H1 (cell line): ENCODE measurements at regions not wholly inside any gene's neighbourhood (a gene's known extent, or its start where the extent isn't known, plus 50 kb on each side); places are given as distances from the start of the nearest gene placed in this dataset.

Experiments
- CTCF ChIA-PET: fragments of 300-600 bp; sonication (Branson Sonifier 250); formaldehyde crosslinking; loops from one replicate; lab custom pipeline; 2021; ENCODE audit not compliant: partially characterized antibody; lab: Charles Lee
- POLR2A ChIA-PET: fragments of 300-600 bp; sonication (Branson Sonifier 250); formaldehyde crosslinking; loops from one replicate; lab custom pipeline; 2021; ENCODE audit warnings: inconsistent platforms; ENCODE audit not compliant: partially characterized antibody; lab: Charles Lee
- DNase-seq, 2 experiments: peaks; one replicate each; pipeline versions ENCODE4 v3.0.0 to v3.0.0-alpha.2; 2010 to 2022; ENCODE audit warnings: low spot score in 2 of 2, low read depth in 1 of 2, mixed read lengths in 1 of 2
- FAIRE-seq: peaks from 2 replicates; lab custom pipeline; 2011; peaks lifted over from hg19 to GRCh38; lab: Jason Lieb, UNC
- H2AFZ ChIP-seq: 2 replicates; pipeline ENCODE4 v1.8.1; 2012; ENCODE audit warnings: low read length, inconsistent platforms
- H2AK5ac ChIP-seq: 2 replicates; pipeline ENCODE4 v1.6.1; 2013; ENCODE audit warnings: low read depth, low read length
- H2BK120ac ChIP-seq: replicated peaks from 2 replicates; pipeline ENCODE3; 2013; ENCODE audit warnings: low read depth, low read length, inconsistent platforms
- H2BK12ac ChIP-seq: 2 replicates; pipeline ENCODE4 v1.6.1; 2013; ENCODE audit warnings: low read depth, low read length
- H2BK15ac ChIP-seq: 2 replicates; pipeline ENCODE4 v1.6.1; 2013; ENCODE audit warnings: low read length
- H2BK20ac ChIP-seq: 2 replicates; pipeline ENCODE4 v1.6.1; 2013; ENCODE audit warnings: low read length
- H2BK5ac ChIP-seq: 2 replicates; pipeline ENCODE4 v1.6.1; 2013; ENCODE audit warnings: low read depth, low read length
- H3K14ac ChIP-seq: 2 replicates; pipeline ENCODE4 v1.6.1; 2013; ENCODE audit warnings: inconsistent platforms; ENCODE audit not compliant: insufficient read length
- H3K18ac ChIP-seq: 2 replicates; pipeline ENCODE4 v1.6.1; 2013; ENCODE audit warnings: low read length; ENCODE audit errors: extremely low read depth
- H3K23ac ChIP-seq: 2 replicates; pipeline ENCODE4 v1.6.1; 2013; ENCODE audit warnings: inconsistent platforms; ENCODE audit not compliant: insufficient read length
- H3K23me2 ChIP-seq: 2 replicates; pipeline ENCODE4 v1.6.1; 2013; ENCODE audit warnings: low read depth, low read length
- H3K27ac ChIP-seq: 2 replicates; pipeline ENCODE4 v1.6.1; 2011; ENCODE audit warnings: low read depth, low read length, inconsistent platforms
- H3K27me3 ChIP-seq, 4 experiments: replicated peaks in 1 of 4; 1 replicate in 1 of 4; 2 replicates in 3 of 4; pipeline versions ENCODE4 v1.6.1 to v1.8.1; 2011 to 2013; ENCODE audit warnings: low read length in 3 of 4, mild to moderate bottlenecking in 3 of 4, inconsistent platforms in 2 of 4, mixed read lengths in 2 of 4, moderate library complexity in 1 of 4; ENCODE audit not compliant: control insufficient read depth in 3 of 4, insufficient read depth in 3 of 4; ENCODE audit errors: extremely low read depth in 1 of 4
- H3K36me3 ChIP-seq, 4 experiments: 2 replicates each; pipeline versions ENCODE4 v1.6.1 to v1.8.1; 2011 to 2013; ENCODE audit warnings: mild to moderate bottlenecking in 4 of 4, low read length in 3 of 4, moderate library complexity in 2 of 4, control low read depth in 1 of 4, inconsistent platforms in 1 of 4; ENCODE audit not compliant: insufficient read depth in 4 of 4, control insufficient read depth in 2 of 4
- H3K4ac ChIP-seq: replicated peaks from 2 replicates; pipeline ENCODE3; 2013; ENCODE audit warnings: low read length, low read depth, mixed read lengths, inconsistent platforms; ENCODE audit not compliant: insufficient read length
- H3K4me1 ChIP-seq, 4 experiments: replicated peaks in 1 of 4; 1 replicate in 1 of 4; 2 replicates in 3 of 4; pipeline versions ENCODE4 v1.6.1 to v1.8.1; 2011 to 2013; ENCODE audit warnings: low read length in 3 of 4, inconsistent platforms in 2 of 4, mixed read lengths in 1 of 4; ENCODE audit not compliant: insufficient read depth in 4 of 4, control insufficient read depth in 3 of 4
- H3K4me2 ChIP-seq, 2 experiments: 2 replicates each; pipeline versions ENCODE4 v1.6.1 to v1.8.1; 2011 to 2013; ENCODE audit warnings: low read depth in 2 of 2, low read length in 2 of 2, control low read depth in 1 of 2, inconsistent platforms in 1 of 2, mild to moderate bottlenecking in 1 of 2; ENCODE audit not compliant: insufficient read depth in 1 of 2
- H3K4me3 ChIP-seq, 4 experiments: fragments of 200-600, 300-600 bp in 1 of 4; sonication (generic), shearing (Covaris generic), sonication (Bioruptor Twin) in 1 of 4; 2 replicates each; pipeline versions ENCODE4 v1.5.1 to v1.8.1; 2011 to 2016; ENCODE audit warnings: low read length in 4 of 4, low read depth in 3 of 4, control low read depth in 2 of 4, inconsistent platforms in 2 of 4, mild to moderate bottlenecking in 2 of 4, mixed read lengths in 1 of 4, moderate library complexity in 1 of 4; ENCODE audit not compliant: insufficient read depth in 2 of 4; ENCODE audit errors: extremely low read depth in 1 of 4
- H3K56ac ChIP-seq: replicated peaks from 2 replicates; pipeline ENCODE3; 2013; ENCODE audit warnings: low read depth, mild to moderate bottlenecking, mixed read lengths, low read length, inconsistent platforms; ENCODE audit not compliant: insufficient read length
- H3K79me1 ChIP-seq: 2 replicates; pipeline ENCODE4 v1.6.1; 2013; ENCODE audit warnings: low read depth, low read length, control low read depth
- H3K79me2 ChIP-seq, 2 experiments: 2 replicates each; pipeline versions ENCODE4 v1.6.1 to v1.8.1; 2012 to 2013; ENCODE audit warnings: low read length in 2 of 2, mild to moderate bottlenecking in 2 of 2, inconsistent platforms in 1 of 2; ENCODE audit not compliant: insufficient read depth in 2 of 2, control insufficient read depth in 1 of 2
- H3K9ac ChIP-seq, 4 experiments: replicated peaks in 1 of 4; 1 replicate in 1 of 4; 2 replicates in 3 of 4; pipeline versions ENCODE4 v1.6.1 to v1.8.1; 2011 to 2013; ENCODE audit warnings: low read depth in 3 of 4, low read length in 3 of 4, control low read depth in 2 of 4, mild to moderate bottlenecking in 2 of 4, moderate library complexity in 2 of 4, inconsistent platforms in 1 of 4; ENCODE audit errors: extremely low read depth in 1 of 4
- H3K9me3 ChIP-seq, 2 experiments: 2 replicates each; pipeline versions ENCODE4 v1.6.1 to v1.8.1; 2012 to 2013; ENCODE audit warnings: mild to moderate bottlenecking in 2 of 2, moderate library complexity in 2 of 2, control low read depth in 1 of 2, inconsistent platforms in 1 of 2, low read depth in 1 of 2, low read length in 1 of 2, mixed read lengths in 1 of 2; ENCODE audit not compliant: insufficient read depth in 2 of 2
- H4K20me1 ChIP-seq, 2 experiments: replicated peaks in 1 of 2; 2 replicates each; pipeline versions ENCODE3 to v1.8.1; 2011 to 2013; ENCODE audit warnings: inconsistent platforms in 2 of 2, low read length in 2 of 2, mild to moderate bottlenecking in 1 of 2; ENCODE audit not compliant: insufficient read depth in 2 of 2, control insufficient read depth in 1 of 2
- H4K5ac ChIP-seq: 2 replicates; pipeline ENCODE4 v1.6.1; 2013; ENCODE audit warnings: low read length, low read depth, mixed read lengths, inconsistent platforms; ENCODE audit not compliant: insufficient read length
- H4K8ac ChIP-seq: 2 replicates; pipeline ENCODE4 v1.8.0; 2013; ENCODE audit warnings: mild to moderate bottlenecking, moderate library complexity, low read length, inconsistent platforms; ENCODE audit not compliant: insufficient read depth; ENCODE audit errors: extremely low read depth
- H4K91ac ChIP-seq: replicated peaks from 2 replicates; pipeline ENCODE3; 2013; ENCODE audit warnings: low read length, mixed read lengths, inconsistent platforms; ENCODE audit not compliant: insufficient read length
- TBP ChIP-seq: IDR thresholded peaks from 2 replicates; pipeline ENCODE4 v1.6.1; 2011; ENCODE audit warnings: low read depth, low read length, improper control_type of control experiment
- WGBS, 2 experiments: shearing (Covaris generic) in 1 of 2; methylation state at CpG; one replicate each; pipeline versions ENCODE4 v1.1.6 to v1.1.7; 2013 to 2015; ENCODE audit warnings: low lambda C conversion rate in 2 of 2, mixed read lengths in 2 of 2, inconsistent platforms in 1 of 2, low coverage in 1 of 2, missing lambda C conversion rate in 1 of 2; ENCODE audit not compliant: insufficient replicate concordance in 2 of 2, insufficient coverage in 1 of 2, insufficient read length in 1 of 2; ENCODE audit errors: extremely low coverage in 1 of 2, missing lambda C conversion rate in 1 of 2; 5-methylcytosine and 5-hydroxymethylcytosine counted together

DNA sequence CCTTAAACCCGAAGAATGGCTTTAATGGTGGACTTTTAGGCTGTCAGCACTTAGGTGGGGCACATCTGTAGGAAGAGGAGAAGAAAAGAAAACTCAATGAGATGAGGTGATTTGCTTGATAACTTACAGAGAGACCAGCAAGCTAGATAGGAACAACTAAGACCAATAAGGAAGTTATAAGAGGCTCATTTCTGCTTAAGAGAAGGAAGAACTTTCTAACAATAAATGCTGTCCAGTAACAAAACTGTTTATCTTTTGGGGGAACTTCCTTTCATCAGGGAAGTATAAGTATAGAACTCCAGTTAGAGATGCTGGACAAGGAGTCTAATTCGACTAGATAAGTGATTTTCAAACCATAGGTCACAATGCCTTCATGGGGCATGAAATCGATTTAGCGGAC, 107.2 kb upstream of the SIRPA start:
- Histone ChIP-seq H3K9me3 (no peaks in the 10 kb centered on the region), H4K8ac (no peak overlapping the region), H3K4me1 (no peaks in the 10 kb centered on the region), H4K20me1 (no peaks in the 10 kb centered on the region), H3K27ac (no peak overlapping the region), H2BK12ac (no peak overlapping the region), H3K23me2 (no peaks in the 10 kb centered on the region), H3K56ac (no peak overlapping the region), H4K91ac (no peak overlapping the region), H3K36me3 (no peaks in the 10 kb centered on the region), H3K79me2 (no peaks in the 10 kb centered on the region), H3K4me3 (no peak overlapping the region), H3K23ac (no peak overlapping the region), H2AK5ac (no peak overlapping the region), H2BK20ac (no peak overlapping the region), H2AFZ (no peak overlapping the region), H2BK5ac (no peak overlapping the region), H3K79me1 (peaks cover 3% of the 10 kb centered on the region; the same call in 1 of the 2 replicates), H3K4ac (no peak overlapping the region), H2BK120ac (no peak overlapping the region), H3K9ac (no peak overlapping the region), H3K18ac (no peak overlapping the region), H3K4me2 (no peak overlapping the region), H3K27me3 (no peaks in the 10 kb centered on the region), H4K5ac (no peak overlapping the region), H3K14ac (no peak overlapping the region), H2BK15ac (no peak overlapping the region)
- ChIA-PET CTCF (no interaction called here), POLR2A (no interaction called here)
- no peak for FAIRE-seq
- 86% methylated on average over 4 of the region's 4 CpGs; no CpG with 5 or more reads in 1 of the 2 experiments for WGBS, 2 experiments
- DNase-seq, result no peak
- TF ChIP-seq TBP, result no peak
